NCI-H1930 (cell line): ENCODE measurements at regions not wholly inside any gene's neighbourhood (a gene's known extent, or its start where the extent isn't known, plus 50 kb on each side); places are given as distances from the start of the nearest gene placed in this dataset.
A peak's percentile ranks its signal among the peaks of the same experiment; 100 is the strongest.

Experiments
- DNase-seq, 2 experiments: peaks; one replicate each; lab custom pipeline; 2025; lab: John Stamatoyannopoulos, UW

- no peak for DNase-seq
Observed at GRCh38 chr3:76010252-76010651, 224.9 kb upstream of the ZNF717 start.

GRCh38 chr3:76011121-76011520 lies 225.8 kb upstream of the ZNF717 start:
- no peak for DNase-seq

- no peak for DNase-seq
Observed at GRCh38 chr3:76015496-76015895, 230.1 kb upstream of the ZNF717 start.

GRCh38 chr3:76016111-76016510 lies 230.8 kb upstream of the ZNF717 start:
- no peak for DNase-seq

- DNase-seq, result no peak
Observed at GRCh38 chr3:76016769-76017439, 231.6 kb upstream of the ZNF717 start.

- no peak for DNase-seq
Observed at GRCh38 chr3:76021376-76021775, 236.0 kb upstream of the ZNF717 start.

GRCh38 chr3:76024640-76025039 lies 239.3 kb upstream of the ZNF717 start:
- DNase-seq, result peak in 1 of 2 experiments; percentile 2

GRCh38 chr3:76025561-76025960 lies 240.2 kb upstream of the ZNF717 start:
- no peak for DNase-seq

GRCh38 chr3:76026379-76026778 lies 241.0 kb upstream of the ZNF717 start:
- DNase-seq, result no peak

- DNase-seq, result no peak
Observed at GRCh38 chr3:76028774-76029173, 243.4 kb upstream of the ZNF717 start.

GRCh38 chr3:76034649-76035048 lies 249.3 kb upstream of the ZNF717 start:
- DNase-seq, result no peak

GRCh38 chr3:76035117-76035516 lies 249.8 kb upstream of the ZNF717 start:
- DNase-seq, result no peak

- no peak for DNase-seq
Observed at GRCh38 chr3:76038949-76039348, 253.6 kb upstream of the ZNF717 start.

- no peak for DNase-seq
Observed at GRCh38 chr3:76039431-76039830, 254.1 kb upstream of the ZNF717 start.

GRCh38 chr3:76040946-76041345 lies 255.6 kb upstream of the ZNF717 start:
- DNase-seq, result no peak

- DNase-seq, result no peak
Observed at GRCh38 chr3:76043746-76044145, 258.4 kb upstream of the ZNF717 start.

- no peak for DNase-seq
Observed at GRCh38 chr3:76044601-76045600, 259.6 kb upstream of the ZNF717 start.

GRCh38 chr3:76047368-76047767 lies 262.0 kb upstream of the ZNF717 start:
- no peak for DNase-seq

GRCh38 chr3:76049776-76050175 lies 264.4 kb upstream of the ZNF717 start:
- no peak for DNase-seq

GRCh38 chr3:76051145-76051544 lies 265.8 kb upstream of the ZNF717 start:
- DNase-seq, result no peak

- no peak for DNase-seq
Observed at GRCh38 chr3:76054404-76054803, 269.1 kb upstream of the ZNF717 start.

GRCh38 chr3:76061654-76062053 lies 276.3 kb upstream of the ZNF717 start:
- no peak for DNase-seq

GRCh38 chr3:76063019-76063418 lies 277.7 kb upstream of the ZNF717 start:
- no peak for DNase-seq
